ENCODE measurements at regions not wholly inside any gene's neighbourhood (a gene's known extent, or its start where the extent isn't known, plus 50 kb on each side); places are given as distances from the start of the nearest gene placed in this dataset.

GRCh38 chr5:124590686-124591085, 155.8 kb downstream of the ZNF608 start:
- no peaks in the 10 kb centered on the region for H3K79me2 ChIP-seq (ENCODE audit: insufficient read depth)
- H3K9me2 ChIP-seq, result no peaks in the 10 kb centered on the region
- no peak for DNase-seq
- H3K36me3 ChIP-seq (replicated peaks in 1 of 2; ENCODE audit: control insufficient read depth in 1 of 2, insufficient read depth in 2 of 2, low read length in 1 of 2), result no peaks in the 10 kb centered on the region
- ChIA-PET POLR2A (no interaction called here), CTCF (no interaction called here)
- WGBS (ENCODE audit: low lambda C conversion rate), result 67% methylated on average over 1 of the region's 1 CpG
- H3K4me3 ChIP-seq (ENCODE audit: low read depth in 2 of 2, low read length in 1 of 2), result no peak overlapping the region
- H4K20me1 ChIP-seq (ENCODE audit: insufficient read depth), result no peaks in the 10 kb centered on the region
- H3K9me3 ChIP-seq, result no peaks in the 10 kb centered on the region
- H3K4me1 ChIP-seq (ENCODE audit: control insufficient read depth in 1 of 2, insufficient read depth in 2 of 2, low read depth in 1 of 2, low read length in 1 of 2), result peaks cover 0 to 2% of the 10 kb centered on the region in 2 experiments; a peak in 1 of 4 replicates
- H3K27ac ChIP-seq (ENCODE audit: low read depth in 2 of 2, low read length in 1 of 2), result no peak overlapping the region
- H3F3A ChIP-seq (replicated peaks; ENCODE audit: insufficient read depth), result no peaks in the 10 kb centered on the region
- no peak overlapping the region for H3K9ac ChIP-seq
- H3K4me2 ChIP-seq, result no peak overlapping the region
- H2AFZ ChIP-seq (ENCODE audit: low read depth), result no peak overlapping the region
- no peak for TF ChIP-seq EZH2phosphoT487 (IDR thresholded peaks at IDR 0.05; ENCODE audit: borderline replicate concordance, low read depth)
- TF ChIP-seq, protein P1, sequence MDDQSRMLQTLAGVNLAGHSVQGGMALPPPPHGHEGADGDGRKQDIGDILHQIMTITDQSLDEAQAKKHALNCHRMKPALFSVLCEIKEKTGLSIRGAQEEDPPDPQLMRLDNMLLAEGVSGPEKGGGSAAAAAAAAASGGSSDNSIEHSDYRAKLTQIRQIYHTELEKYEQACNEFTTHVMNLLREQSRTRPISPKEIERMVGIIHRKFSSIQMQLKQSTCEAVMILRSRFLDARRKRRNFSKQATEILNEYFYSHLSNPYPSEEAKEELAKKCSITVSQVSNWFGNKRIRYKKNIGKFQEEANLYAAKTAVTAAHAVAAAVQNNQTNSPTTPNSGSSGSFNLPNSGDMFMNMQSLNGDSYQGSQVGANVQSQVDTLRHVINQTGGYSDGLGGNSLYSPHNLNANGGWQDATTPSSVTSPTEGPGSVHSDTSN (IDR thresholded peaks at IDR 0.05), result no peak
- no peak for TF ChIP-seq GATA2 (CRISPR knock-in tag; IDR thresholded peaks at IDR 0.05)
- TF ChIP-seq, protein P2, sequence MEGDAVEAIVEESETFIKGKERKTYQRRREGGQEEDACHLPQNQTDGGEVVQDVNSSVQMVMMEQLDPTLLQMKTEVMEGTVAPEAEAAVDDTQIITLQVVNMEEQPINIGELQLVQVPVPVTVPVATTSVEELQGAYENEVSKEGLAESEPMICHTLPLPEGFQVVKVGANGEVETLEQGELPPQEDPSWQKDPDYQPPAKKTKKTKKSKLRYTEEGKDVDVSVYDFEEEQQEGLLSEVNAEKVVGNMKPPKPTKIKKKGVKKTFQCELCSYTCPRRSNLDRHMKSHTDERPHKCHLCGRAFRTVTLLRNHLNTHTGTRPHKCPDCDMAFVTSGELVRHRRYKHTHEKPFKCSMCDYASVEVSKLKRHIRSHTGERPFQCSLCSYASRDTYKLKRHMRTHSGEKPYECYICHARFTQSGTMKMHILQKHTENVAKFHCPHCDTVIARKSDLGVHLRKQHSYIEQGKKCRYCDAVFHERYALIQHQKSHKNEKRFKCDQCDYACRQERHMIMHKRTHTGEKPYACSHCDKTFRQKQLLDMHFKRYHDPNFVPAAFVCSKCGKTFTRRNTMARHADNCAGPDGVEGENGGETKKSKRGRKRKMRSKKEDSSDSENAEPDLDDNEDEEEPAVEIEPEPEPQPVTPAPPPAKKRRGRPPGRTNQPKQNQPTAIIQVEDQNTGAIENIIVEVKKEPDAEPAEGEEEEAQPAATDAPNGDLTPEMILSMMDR (IDR thresholded peaks at IDR 0.05), result no peak
- no peak for TF ChIP-seq EP300 (IDR thresholded peaks at IDR 0.05; ENCODE audit: borderline replicate concordance in 1 of 2, low read depth in 1 of 2, low read length in 1 of 2)
- no peak for TF ChIP-seq NFIC (IDR thresholded peaks at IDR 0.05; ENCODE audit: borderline replicate concordance)
- no peak for TF ChIP-seq CHD2 (IDR thresholded peaks at IDR 0.05; ENCODE audit: low read length, partially characterized antibody)
- no peak for TF ChIP-seq MXI1 (IDR thresholded peaks at IDR 0.05; ENCODE audit: low read depth, low read length)
- no peak for TF ChIP-seq TEAD4 (IDR thresholded peaks at IDR 0.05; ENCODE audit: borderline replicate concordance, insufficient read depth)
- TF ChIP-seq TAF1 (IDR thresholded peaks at IDR 0.05; ENCODE audit: borderline replicate concordance, low read depth, low read length), result no peak
- no peak for TF ChIP-seq RFX5 (IDR thresholded peaks at IDR 0.05; ENCODE audit: low read length)
- TF ChIP-seq IRF3 (IDR thresholded peaks at IDR 0.05; ENCODE audit: low read depth, low read length), result no peak
- TF ChIP-seq YY1 (IDR thresholded peaks at IDR 0.05; ENCODE audit: low read depth), result no peak
- TF ChIP-seq MEF2A (IDR thresholded peaks at IDR 0.05; ENCODE audit: borderline replicate concordance, low read depth), result no peak
- TF ChIP-seq RCOR1 (IDR thresholded peaks at IDR 0.05; ENCODE audit: low read length), result no peak
- TF ChIP-seq SMC3 (IDR thresholded peaks at IDR 0.05; ENCODE audit: low read depth, low read length), result no peak
- TF ChIP-seq, protein P3, sequence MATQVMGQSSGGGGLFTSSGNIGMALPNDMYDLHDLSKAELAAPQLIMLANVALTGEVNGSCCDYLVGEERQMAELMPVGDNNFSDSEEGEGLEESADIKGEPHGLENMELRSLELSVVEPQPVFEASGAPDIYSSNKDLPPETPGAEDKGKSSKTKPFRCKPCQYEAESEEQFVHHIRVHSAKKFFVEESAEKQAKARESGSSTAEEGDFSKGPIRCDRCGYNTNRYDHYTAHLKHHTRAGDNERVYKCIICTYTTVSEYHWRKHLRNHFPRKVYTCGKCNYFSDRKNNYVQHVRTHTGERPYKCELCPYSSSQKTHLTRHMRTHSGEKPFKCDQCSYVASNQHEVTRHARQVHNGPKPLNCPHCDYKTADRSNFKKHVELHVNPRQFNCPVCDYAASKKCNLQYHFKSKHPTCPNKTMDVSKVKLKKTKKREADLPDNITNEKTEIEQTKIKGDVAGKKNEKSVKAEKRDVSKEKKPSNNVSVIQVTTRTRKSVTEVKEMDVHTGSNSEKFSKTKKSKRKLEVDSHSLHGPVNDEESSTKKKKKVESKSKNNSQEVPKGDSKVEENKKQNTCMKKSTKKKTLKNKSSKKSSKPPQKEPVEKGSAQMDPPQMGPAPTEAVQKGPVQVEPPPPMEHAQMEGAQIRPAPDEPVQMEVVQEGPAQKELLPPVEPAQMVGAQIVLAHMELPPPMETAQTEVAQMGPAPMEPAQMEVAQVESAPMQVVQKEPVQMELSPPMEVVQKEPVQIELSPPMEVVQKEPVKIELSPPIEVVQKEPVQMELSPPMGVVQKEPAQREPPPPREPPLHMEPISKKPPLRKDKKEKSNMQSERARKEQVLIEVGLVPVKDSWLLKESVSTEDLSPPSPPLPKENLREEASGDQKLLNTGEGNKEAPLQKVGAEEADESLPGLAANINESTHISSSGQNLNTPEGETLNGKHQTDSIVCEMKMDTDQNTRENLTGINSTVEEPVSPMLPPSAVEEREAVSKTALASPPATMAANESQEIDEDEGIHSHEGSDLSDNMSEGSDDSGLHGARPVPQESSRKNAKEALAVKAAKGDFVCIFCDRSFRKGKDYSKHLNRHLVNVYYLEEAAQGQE (IDR thresholded peaks at IDR 0.05; ENCODE audit: low read depth, low read length), result no peak
- no peaks in the 10 kb centered on the region for H3K27me3 ChIP-seq (ENCODE audit: insufficient read depth)

Data from SK-N-SH (cell line).